Immature natural killer cell (primary cell): ENCODE measurements at regions not wholly inside any gene's neighbourhood (a gene's known extent, or its start where the extent isn't known, plus 50 kb on each side); places are given as distances from the start of the nearest gene placed in this dataset.
"Not testable (repeated sequence)": the region's sequence is repeated elsewhere in the genome, so short reads cannot be mapped to it uniquely, and the experiment has no call there.

Experiments used
- DNase-seq, 3 donors: peaks; one replicate each; pipeline ENCODE4 v3.0.0; 2022; ENCODE audit warnings: mixed read lengths in 1 of 3
- H3K27ac Mint-ChIP-seq, 6 donors: one replicate each; pipeline ENCODE4 v1.8.0; 2020; ENCODE audit warnings: mixed read lengths in 6 of 6, mild to moderate bottlenecking in 5 of 6, inconsistent platforms in 4 of 6, moderate library complexity in 3 of 6
- H3K27me3 Mint-ChIP-seq, 3 donors: one replicate each; pipeline ENCODE4 v1.8.0; 2020 to 2021; ENCODE audit warnings: low read depth in 3 of 3, mild to moderate bottlenecking in 3 of 3, mixed read lengths in 3 of 3, moderate library complexity in 3 of 3, inconsistent platforms in 1 of 3
- H3K36me3 Mint-ChIP-seq, 3 donors: one replicate each; pipeline ENCODE4 v1.8.0; 2020; ENCODE audit warnings: mixed read lengths in 3 of 3, inconsistent platforms in 2 of 3, mild to moderate bottlenecking in 2 of 3
- H3K4me1 Mint-ChIP-seq, 2 donors: one replicate each; pipeline ENCODE4 v1.8.0; 2020; ENCODE audit warnings: inconsistent platforms in 2 of 2, mild to moderate bottlenecking in 2 of 2, mixed read lengths in 2 of 2, moderate library complexity in 1 of 2
- H3K4me3 Mint-ChIP-seq, 5 donors: one replicate each; pipeline ENCODE4 v1.8.0; 2020; ENCODE audit warnings: mild to moderate bottlenecking in 5 of 5, mixed read lengths in 5 of 5, inconsistent platforms in 3 of 5, moderate library complexity in 3 of 5
- H3K9me3 Mint-ChIP-seq, 6 donors: one replicate each; pipeline ENCODE4 v1.8.0; 2020; ENCODE audit warnings: mild to moderate bottlenecking in 6 of 6, mixed read lengths in 6 of 6, inconsistent platforms in 4 of 6, moderate library complexity in 3 of 6

- Mint-ChIP-seq H3K9me3 (no peaks in the 10 kb centered on the region), H3K27me3 (peaks cover 4 to 18% (median 17%) of the 10 kb centered on the region in 3 donors), H3K27ac (no peak overlapping the region), H3K4me1 (no peaks in the 10 kb centered on the region), H3K4me3 (no peak overlapping the region), H3K36me3 (no peaks in the 10 kb centered on the region)
- DNase-seq: no peak
Measured at GRCh38 chr3:170801597-170801996, 68.4 kb downstream of the RPL22L1 start.

- H3K4me1 Mint-ChIP-seq, DNase-seq, H3K27ac Mint-ChIP-seq, H3K4me3 Mint-ChIP-seq, H3K9me3 Mint-ChIP-seq, H3K36me3 Mint-ChIP-seq: not testable (repeated sequence)
- peaks cover 4 to 18% (median 17%) of the 10 kb centered on the region in 3 donors for H3K27me3 Mint-ChIP-seq
Measured at GRCh38 chr3:170800275-170800674, 69.7 kb downstream of the RPL22L1 start.

- Mint-ChIP-seq H3K4me1 (no peaks in the 10 kb centered on the region), H3K9me3 (no peaks in the 10 kb centered on the region), H3K27ac (no peak overlapping the region), H3K27me3 (peaks cover 2 to 10% (median 10%) of the 10 kb centered on the region in 3 donors), H3K4me3 (no peak overlapping the region), H3K36me3 (no peaks in the 10 kb centered on the region)
- no peak for DNase-seq
Measured at GRCh38 chr3:170799009-170799408, 71.0 kb downstream of the RPL22L1 start.

- no peaks in the 10 kb centered on the region for H3K36me3 Mint-ChIP-seq
- H3K9me3 Mint-ChIP-seq: no peaks in the 10 kb centered on the region
- no peak overlapping the region for H3K27ac Mint-ChIP-seq
- DNase-seq: no peak
- peaks cover 2 to 10% (median 8%) of the 10 kb centered on the region in 3 donors for H3K27me3 Mint-ChIP-seq
- H3K4me3 Mint-ChIP-seq: no peak overlapping the region
- no peaks in the 10 kb centered on the region for H3K4me1 Mint-ChIP-seq
Measured at GRCh38 chr3:170797685-170798084, 72.3 kb downstream of the RPL22L1 start.

- H3K27ac Mint-ChIP-seq: no peak overlapping the region
- no peaks in the 10 kb centered on the region for H3K9me3 Mint-ChIP-seq
- H3K4me1 Mint-ChIP-seq: no peaks in the 10 kb centered on the region
- no peak for DNase-seq
- no peaks in the 10 kb centered on the region for H3K36me3 Mint-ChIP-seq
- no peak overlapping the region for H3K4me3 Mint-ChIP-seq
- H3K27me3 Mint-ChIP-seq: peaks cover 2 to 4% (median 2%) of the 10 kb centered on the region in 3 donors
Measured at GRCh38 chr3:170792471-170792870, 77.5 kb downstream of the RPL22L1 start.

GRCh38 chr3:170790647-170791046 lies 79.3 kb downstream of the RPL22L1 start:
- peaks cover 0 to 8% (median 2%) of the 10 kb centered on the region in 3 donors for H3K27me3 Mint-ChIP-seq
- H3K36me3 Mint-ChIP-seq: no peaks in the 10 kb centered on the region
- no peak overlapping the region for H3K4me3 Mint-ChIP-seq
- no peak for DNase-seq
- no peak overlapping the region for H3K27ac Mint-ChIP-seq
- H3K9me3 Mint-ChIP-seq: no peaks in the 10 kb centered on the region
- no peaks in the 10 kb centered on the region for H3K4me1 Mint-ChIP-seq

- no peak overlapping the region for H3K4me3 Mint-ChIP-seq
- no peaks in the 10 kb centered on the region for H3K36me3 Mint-ChIP-seq
- peaks cover 3 to 17% (median 5%) of the 10 kb centered on the region in 3 donors for H3K27me3 Mint-ChIP-seq
- no peak overlapping the region for H3K27ac Mint-ChIP-seq
- H3K4me1 Mint-ChIP-seq: no peaks in the 10 kb centered on the region
- DNase-seq: no peak
- peaks cover 0 to 1% (median 0%) of the 10 kb centered on the region in 6 donors for H3K9me3 Mint-ChIP-seq
Measured at GRCh38 chr3:170787464-170787863, 82.5 kb downstream of the RPL22L1 start.

- DNase-seq: no peak
- Mint-ChIP-seq H3K4me1 (no peaks in the 10 kb centered on the region), H3K4me3 (no peak overlapping the region), H3K36me3 (no peaks in the 10 kb centered on the region), H3K27me3 (peaks cover 3 to 17% (median 10%) of the 10 kb centered on the region in 3 donors), H3K27ac (no peak overlapping the region), H3K9me3 (peaks cover 0 to 1% (median 0%) of the 10 kb centered on the region in 6 donors)
Measured at GRCh38 chr3:170785454-170785853, 84.5 kb downstream of the RPL22L1 start.

- H3K9me3 Mint-ChIP-seq: peaks cover 0 to 1% (median 0%) of the 10 kb centered on the region in 6 donors
- H3K4me3 Mint-ChIP-seq: no peak overlapping the region
- peaks cover 3 to 16% (median 10%) of the 10 kb centered on the region in 3 donors for H3K27me3 Mint-ChIP-seq
Measured at GRCh38 chr3:170784406-170784805, 85.6 kb downstream of the RPL22L1 start.

GRCh38 chr3:170780955-170781354 lies 89.0 kb downstream of the RPL22L1 start:
- Mint-ChIP-seq H3K36me3 (no peaks in the 10 kb centered on the region), H3K4me1 (no peaks in the 10 kb centered on the region), H3K4me3 (no peak overlapping the region), H3K9me3 (peaks cover 0 to 1% (median 0%) of the 10 kb centered on the region in 6 donors), H3K27me3 (peaks cover 6 to 9% (median 8%) of the 10 kb centered on the region in 3 donors), H3K27ac (no peak overlapping the region)
- DNase-seq: no peak

More at GRCh38 chr3:170784406-170784805, 85.6 kb downstream of the RPL22L1 start:
- no peaks in the 10 kb centered on the region for H3K4me1 Mint-ChIP-seq
- no peak for DNase-seq
- no peaks in the 10 kb centered on the region for H3K36me3 Mint-ChIP-seq
- no peak overlapping the region for H3K27ac Mint-ChIP-seq

- H3K36me3 Mint-ChIP-seq: no peaks in the 10 kb centered on the region
- H3K4me3 Mint-ChIP-seq: no peak overlapping the region
- H3K4me1 Mint-ChIP-seq: no peaks in the 10 kb centered on the region
- H3K27ac Mint-ChIP-seq: no peak overlapping the region
- peaks cover 5 to 9% (median 7%) of the 10 kb centered on the region in 3 donors for H3K27me3 Mint-ChIP-seq
- no peak for DNase-seq
- H3K9me3 Mint-ChIP-seq: peaks cover 0 to 1% (median 0%) of the 10 kb centered on the region in 6 donors
Measured at GRCh38 chr3:170780471-170780870, 89.5 kb downstream of the RPL22L1 start.

GRCh38 chr3:170778240-170779217 lies 91.5 kb downstream of the RPL22L1 start:
- H3K36me3 Mint-ChIP-seq: no peaks in the 10 kb centered on the region
- no peak for DNase-seq
- no peaks in the 10 kb centered on the region for H3K9me3 Mint-ChIP-seq
- H3K27me3 Mint-ChIP-seq: peaks cover 5 to 7% (median 7%) of the 10 kb centered on the region in 3 donors
- no peaks in the 10 kb centered on the region for H3K4me1 Mint-ChIP-seq
- no peak overlapping the region for H3K27ac Mint-ChIP-seq
- H3K4me3 Mint-ChIP-seq: no peak overlapping the region

- Mint-ChIP-seq H3K27ac (no peak overlapping the region), H3K9me3 (no peaks in the 10 kb centered on the region), H3K4me3 (no peak overlapping the region), H3K36me3 (no peaks in the 10 kb centered on the region), H3K4me1 (no peaks in the 10 kb centered on the region), H3K27me3 (peaks cover 5 to 8% (median 6%) of the 10 kb centered on the region in 3 donors)
- DNase-seq: no peak
Measured at GRCh38 chr3:170777564-170777926, 92.5 kb downstream of the RPL22L1 start.

- Mint-ChIP-seq H3K4me1 (no peaks in the 10 kb centered on the region), H3K9me3 (no peaks in the 10 kb centered on the region), H3K36me3 (no peaks in the 10 kb centered on the region), H3K4me3 (no peak overlapping the region), H3K27ac (no peak overlapping the region), H3K27me3 (peaks cover 5 to 8% (median 6%) of the 10 kb centered on the region in 3 donors)
- DNase-seq: no peak
Measured at GRCh38 chr3:170776887-170777563, 93.0 kb downstream of the RPL22L1 start.
